A673 (cell line): ENCODE measurements at regions not wholly inside any gene's neighbourhood (a gene's known extent, or its start where the extent isn't known, plus 50 kb on each side); places are given as distances from the start of the nearest gene placed in this dataset.

Experiments
- CTCF ChIP-seq: fragments of 300-800, 200-600 bp; sonication (generic); conservative IDR thresholded peaks from 2 replicates; pipeline ENCODE4 v1.5.1; 2017; ENCODE audit warnings: low read depth, mild to moderate bottlenecking, antibody characterized with exemption, low read length, moderate library complexity, mixed read lengths
- EZH2 ChIP-seq: fragments of 200-600 bp; sonication (generic); IDR thresholded peaks from 2 replicates; pipeline ENCODE4 v1.6.1; 2017; ENCODE audit warnings: borderline replicate concordance, low read depth, mild to moderate bottlenecking, mixed read lengths, antibody characterized with exemption, low read length; ENCODE audit not compliant: poor library complexity, severe bottlenecking

GRCh38 chr1:167161242-167161641 lies 59.4 kb upstream of the POU2F1 start:
- TF ChIP-seq CTCF: no peak
- no peak for TF ChIP-seq EZH2
